Kidney (tissue), 13 donors: ENCODE measurements at regions not wholly inside any gene's neighbourhood (a gene's known extent, or its start where the extent isn't known, plus 50 kb on each side); places are given as distances from the start of the nearest gene placed in this dataset.

Experiments
- DNase-seq, 5 donors: peaks; one replicate each; pipeline ENCODE4 v3.0.0-alpha.2; 2013 to 2020
- FAIRE-seq: peaks from 2 replicates; lab custom pipeline; 2012; peaks lifted over from hg19 to GRCh38; lab: Jason Lieb, UNC
- H3K27ac ChIP-seq, 2 donors: one replicate each; pipeline ENCODE4 v1.7.0; 2013; ENCODE audit warnings: low read depth in 2 of 2, low read length in 2 of 2, inconsistent platforms in 1 of 2
- H3K27me3 ChIP-seq: one replicate; pipeline ENCODE4 v1.7.1; 2013; ENCODE audit warnings: low read length, inconsistent platforms; ENCODE audit not compliant: control insufficient read depth, insufficient read depth
- H3K36me3 ChIP-seq, 3 donors: one replicate each; pipeline versions ENCODE4 v1.7.0 to v1.7.1; 2013; ENCODE audit warnings: low read length in 3 of 3, control low read depth in 1 of 3, inconsistent platforms in 1 of 3; ENCODE audit not compliant: insufficient read depth in 3 of 3, control insufficient read depth in 2 of 3
- H3K4me1 ChIP-seq, 3 donors: one replicate each; pipeline versions ENCODE4 v1.7.0 to v1.7.1; 2013; ENCODE audit warnings: low read length in 3 of 3, inconsistent platforms in 1 of 3, low read depth in 1 of 3; ENCODE audit not compliant: control insufficient read depth in 2 of 3, insufficient read depth in 2 of 3
- H3K4me3 ChIP-seq, 3 donors: one replicate each; pipeline versions ENCODE4 v1.7.0 to v1.8.1; 2013; ENCODE audit warnings: low read length in 3 of 3, control low read depth in 1 of 3, inconsistent platforms in 1 of 3
- H3K9ac ChIP-seq, 3 donors: one replicate each; pipeline versions ENCODE4 v1.7.0 to v1.7.1; 2013; ENCODE audit warnings: low read length in 3 of 3, control low read depth in 1 of 3, inconsistent platforms in 1 of 3
- H3K9me3 ChIP-seq, 3 donors: one replicate each; pipeline versions ENCODE4 v1.7.0 to v1.7.1; 2013; ENCODE audit warnings: low read length in 3 of 3, control low read depth in 1 of 3, inconsistent platforms in 1 of 3; ENCODE audit not compliant: control insufficient read depth in 2 of 3, insufficient read depth in 1 of 3
- CTCF ChIP-seq: IDR thresholded peaks from 3 replicates; pipeline ENCODE4 v1.5.1; 2012; ENCODE audit warnings: mild to moderate bottlenecking, moderate library complexity, borderline replicate concordance; ENCODE audit not compliant: insufficient read depth; ENCODE audit errors: extremely low read depth
- intact Hi-C: fragments of 100-400 bp; cut with DNase I; formaldehyde crosslinking; loops from one replicate; pipeline ENCODE4 v1.11.1; 2022
- donor health status: control.
- donor health status: control.
- donor health status: control.
- donor health status: control.
- donor health status: control.
- donor health status: DM: yes; HTN: yes; CAD: no.
- donor health status: Normal renal cell carcinoma (clear cell type).

DNA sequence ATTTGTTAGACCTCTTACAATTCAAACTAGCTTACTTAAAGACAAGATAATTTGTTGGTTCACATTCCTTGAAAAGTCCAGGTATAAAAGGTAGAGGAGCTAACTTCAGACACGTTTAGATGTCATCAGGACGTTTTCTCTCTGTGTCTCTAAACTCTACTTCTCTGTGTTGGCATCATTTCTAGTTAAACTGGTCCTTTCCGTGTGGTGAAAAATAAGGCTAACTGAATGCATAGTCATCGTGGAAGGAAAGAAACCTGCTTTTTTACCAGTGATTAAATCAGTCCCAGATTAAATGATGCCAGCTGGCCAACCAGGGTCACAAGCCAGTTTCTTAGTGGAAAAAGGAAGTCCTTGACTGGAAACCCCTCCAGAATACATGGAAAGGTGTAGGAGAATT, 168.4 kb upstream of the AHI1 start:
- DNase-seq (no peak), FAIRE-seq (no peak)

GRCh38 chr6:135667691-135668455, 170.3 kb upstream of the AHI1 start:
- TF ChIP-seq CTCF = no peak
- peak overlapping the region in 2 of 3 donors; percentile 0 to 37 for H3K4me3 ChIP-seq
- H3K36me3 ChIP-seq = no peaks in the 10 kb centered on the region
- H3K27ac ChIP-seq = no peak overlapping the region
- H3K27me3 ChIP-seq = no peaks in the 10 kb centered on the region
- DNase-seq (peak in 4 of 5 donors; percentile 32 to 75 (median 46)), FAIRE-seq (no peak)
- intact Hi-C loops = no loop called here
- no peak overlapping the region for H3K9ac ChIP-seq
- H3K4me1 ChIP-seq = no peaks in the 10 kb centered on the region
- H3K9me3 ChIP-seq = no peaks in the 10 kb centered on the region

More for the DNA sequence above, 168.4 kb upstream of the AHI1 start:
- no peaks in the 10 kb centered on the region for H3K9me3 ChIP-seq
- no peak overlapping the region for H3K4me3 ChIP-seq
- no peaks in the 10 kb centered on the region for H3K4me1 ChIP-seq
- no peak overlapping the region for H3K9ac ChIP-seq
- intact Hi-C loops = no loop called here
- H3K27me3 ChIP-seq = no peaks in the 10 kb centered on the region
- no peaks in the 10 kb centered on the region for H3K36me3 ChIP-seq
- TF ChIP-seq CTCF = no peak
- no peak overlapping the region for H3K27ac ChIP-seq

DNA sequence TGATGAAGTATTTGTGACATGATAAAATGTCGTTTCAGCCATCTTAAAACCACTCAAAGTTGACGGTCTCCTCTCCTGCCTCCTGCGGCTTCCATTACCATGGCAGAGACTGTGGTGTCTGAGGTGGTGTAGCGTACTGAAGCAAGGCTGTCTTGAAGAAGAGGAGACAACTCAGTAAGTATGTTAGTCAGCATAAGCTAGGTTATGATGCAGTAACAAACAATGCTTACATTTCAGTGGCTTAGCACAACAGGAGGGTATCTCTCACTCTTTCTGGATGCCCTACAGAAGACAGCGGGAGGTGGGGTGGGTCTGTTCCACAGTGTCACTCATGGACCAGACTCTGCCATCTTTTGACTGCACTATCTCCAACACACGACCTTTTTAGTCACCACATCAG, 174.7 kb upstream of the AHI1 start:
- no peaks in the 10 kb centered on the region for H3K27me3 ChIP-seq
- no peak overlapping the region for H3K9ac ChIP-seq
- intact Hi-C loops = no loop called here
- no peak overlapping the region for H3K27ac ChIP-seq
- no peaks in the 10 kb centered on the region for H3K4me1 ChIP-seq
- FAIRE-seq (no peak), DNase-seq (no peak)
- no peak overlapping the region for H3K4me3 ChIP-seq
- no peaks in the 10 kb centered on the region for H3K9me3 ChIP-seq
- no peaks in the 10 kb centered on the region for H3K36me3 ChIP-seq
- TF ChIP-seq CTCF = no peak
